Lower leg skin (tissue), 3 donors: ENCODE measurements at regions not wholly inside any gene's neighbourhood (a gene's known extent, or its start where the extent isn't known, plus 50 kb on each side); places are given as distances from the start of the nearest gene placed in this dataset.

Experiments
- POLR2A ChIP-seq, 2 donors: fragments of 450-650 bp; IDR thresholded peaks; one replicate each; pipeline ENCODE4 v1.6.1; 2016 to 2017; ENCODE audit warnings: antibody characterized with exemption in 2 of 2, mild to moderate bottlenecking in 1 of 2, moderate library complexity in 1 of 2
- TF ChIP-seq, protein P1 (sequence below), 3 donors: fragments of 450-650 bp; IDR thresholded peaks; one replicate each; pipeline ENCODE4 v1.5.1; 2016; ENCODE audit warnings: antibody characterized with exemption in 3 of 3, mild to moderate bottlenecking in 3 of 3, moderate library complexity in 2 of 3

DNA sequence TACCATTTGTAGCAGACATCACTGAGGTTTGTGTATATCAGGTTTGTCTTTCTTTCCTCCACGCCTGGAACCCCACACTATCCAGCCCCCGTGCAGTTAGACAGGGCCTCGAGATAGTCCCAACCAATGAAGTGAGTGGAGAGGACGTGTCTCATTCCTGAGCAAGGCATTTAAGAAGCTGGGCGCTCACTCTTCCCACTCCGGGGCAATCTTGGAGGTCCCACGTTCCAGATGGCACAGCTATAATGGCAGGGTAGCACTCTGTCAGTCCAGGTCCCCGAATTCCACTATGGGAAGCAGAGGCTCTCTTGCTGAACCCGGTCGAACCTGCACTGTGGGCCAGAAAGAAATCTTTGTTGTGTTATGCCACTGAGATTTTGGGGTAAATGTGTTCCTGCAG lies 57.3 kb upstream of the CSF3R start:
- TF ChIP-seq POLR2A (IDR thresholded peaks at IDR 0.05): no peak
- TF ChIP-seq, protein P1, sequence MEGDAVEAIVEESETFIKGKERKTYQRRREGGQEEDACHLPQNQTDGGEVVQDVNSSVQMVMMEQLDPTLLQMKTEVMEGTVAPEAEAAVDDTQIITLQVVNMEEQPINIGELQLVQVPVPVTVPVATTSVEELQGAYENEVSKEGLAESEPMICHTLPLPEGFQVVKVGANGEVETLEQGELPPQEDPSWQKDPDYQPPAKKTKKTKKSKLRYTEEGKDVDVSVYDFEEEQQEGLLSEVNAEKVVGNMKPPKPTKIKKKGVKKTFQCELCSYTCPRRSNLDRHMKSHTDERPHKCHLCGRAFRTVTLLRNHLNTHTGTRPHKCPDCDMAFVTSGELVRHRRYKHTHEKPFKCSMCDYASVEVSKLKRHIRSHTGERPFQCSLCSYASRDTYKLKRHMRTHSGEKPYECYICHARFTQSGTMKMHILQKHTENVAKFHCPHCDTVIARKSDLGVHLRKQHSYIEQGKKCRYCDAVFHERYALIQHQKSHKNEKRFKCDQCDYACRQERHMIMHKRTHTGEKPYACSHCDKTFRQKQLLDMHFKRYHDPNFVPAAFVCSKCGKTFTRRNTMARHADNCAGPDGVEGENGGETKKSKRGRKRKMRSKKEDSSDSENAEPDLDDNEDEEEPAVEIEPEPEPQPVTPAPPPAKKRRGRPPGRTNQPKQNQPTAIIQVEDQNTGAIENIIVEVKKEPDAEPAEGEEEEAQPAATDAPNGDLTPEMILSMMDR (IDR thresholded peaks at IDR 0.05): no peak
